PC-9 (cell line): ENCODE measurements at regions not wholly inside any gene's neighbourhood (a gene's known extent, or its start where the extent isn't known, plus 50 kb on each side); places are given as distances from the start of the nearest gene placed in this dataset.
A peak's percentile ranks its signal among the peaks of the same experiment; 100 is the strongest.

ENCODE experiments used
- BruUV-seq: library from RNA; stranded (reverse); fragments of 400-500 nt; replicated peaks from 2 replicates; lab custom pipeline; 2021; lab: Mats Ljungman, UMichigan
- CTCF ChIA-PET: fragments of 300-600 bp; sonication (Branson Sonifier 250); formaldehyde crosslinking; loops from one replicate; lab custom pipeline; 2022; ENCODE audit warnings: antibody characterized with exemption; lab: Charles Lee
- POLR2A ChIA-PET: fragments of 300-600 bp; sonication (Branson Sonifier 250); formaldehyde crosslinking; loops from one replicate; lab custom pipeline; 2022; ENCODE audit warnings: antibody characterized with exemption; ENCODE audit not compliant: unreplicated experiment; lab: Charles Lee
- DNase-seq, 2 experiments: peaks; one replicate each; pipeline versions ENCODE4 v3.0.0 to v3.0.0-alpha.2; 2015 to 2022; ENCODE audit warnings: mixed read lengths in 1 of 2
- H2AFZ ChIP-seq: fragments of 200-600 bp; sonication (generic); 2 replicates; pipeline ENCODE4 v1.8.1; 2017; ENCODE audit warnings: antibody characterized with exemption
- H3F3A ChIP-seq: fragments of 200-600 bp; sonication (generic); 2 replicates; pipeline ENCODE4 v1.8.1; 2017; ENCODE audit warnings: antibody characterized with exemption, mild to moderate bottlenecking, low read depth; ENCODE audit not compliant: insufficient read depth
- H3K27ac ChIP-seq: fragments of 200-600 bp; sonication (generic); 2 replicates; pipeline ENCODE4 v1.6.1; 2016; ENCODE audit warnings: mixed run types
- H3K27me3 ChIP-seq: fragments of 200-600 bp; sonication (generic); 2 replicates; pipeline ENCODE4 v1.6.1; 2016; ENCODE audit warnings: low read depth, mixed run types; ENCODE audit not compliant: insufficient read depth
- H3K36me3 ChIP-seq: fragments of 200-600 bp; sonication (generic); 2 replicates; pipeline ENCODE4 v1.6.1; 2016; ENCODE audit warnings: low read depth, mixed run types
- H3K4me1 ChIP-seq: fragments of 200-600 bp; sonication (generic); replicated peaks from 2 replicates; pipeline ENCODE4 v1.6.1; 2016; ENCODE audit warnings: mixed run types; ENCODE audit not compliant: insufficient read depth
- H3K4me2 ChIP-seq: fragments of 200-600 bp; sonication (generic); 2 replicates; pipeline ENCODE4 v1.6.1; 2017; ENCODE audit warnings: mixed run types
- H3K4me3 ChIP-seq: fragments of 200-600 bp; sonication (generic); 2 replicates; pipeline ENCODE4 v1.6.1; 2016; ENCODE audit warnings: mixed run types
- H3K79me2 ChIP-seq: fragments of 200-600 bp; sonication (generic); 2 replicates; pipeline ENCODE4 v1.6.1; 2017; ENCODE audit warnings: low read depth, mixed run types
- H3K9me2 ChIP-seq: fragments of 200-600 bp; sonication (generic); 2 replicates; pipeline ENCODE4 v1.8.1; 2017; ENCODE audit warnings: mild to moderate bottlenecking; ENCODE audit not compliant: insufficient read depth
- H3K9me3 ChIP-seq: fragments of 200-600 bp; sonication (generic); 2 replicates; pipeline ENCODE4 v1.8.1; 2016; ENCODE audit warnings: low read depth; ENCODE audit not compliant: insufficient read depth
- H4K20me1 ChIP-seq: fragments of 200-600 bp; sonication (generic); 2 replicates; pipeline ENCODE4 v1.8.1; 2017; ENCODE audit not compliant: insufficient read depth
- CTCF ChIP-seq: fragments of 200-600 bp; sonication (generic); conservative IDR thresholded peaks from 2 replicates; pipeline ENCODE4 v1.6.1; 2017; ENCODE audit warnings: mixed run types, antibody characterized with exemption, mild to moderate bottlenecking, moderate library complexity
- EZH2 ChIP-seq: fragments of 200-600 bp; sonication (generic); IDR thresholded peaks from 2 replicates; pipeline ENCODE4 v1.8.0; 2017; ENCODE audit warnings: antibody characterized with exemption, low read depth
- intact Hi-C: fragments of 100-400 bp; cut with micrococcal nuclease; formaldehyde crosslinking; loops from one replicate; pipeline ENCODE4 v1.10.0; 2022; ENCODE audit not compliant: unreplicated experiment

- no peak overlapping the region for H3K4me3 ChIP-seq
- H3K36me3 ChIP-seq: no peaks in the 10 kb centered on the region
- no peaks in the 10 kb centered on the region for H3K4me1 ChIP-seq
- no peaks in the 10 kb centered on the region for H3K79me2 ChIP-seq
- no peak for DNase-seq
- intact Hi-C loops: no loop called here
- no peak overlapping the region for H3K4me2 ChIP-seq
- POLR2A ChIA-PET: no interaction called here
- no peaks in the 10 kb centered on the region for H3F3A ChIP-seq
- no peaks in the 10 kb centered on the region for H4K20me1 ChIP-seq
- peaks cover 53% of the 10 kb centered on the region for H3K27me3 ChIP-seq
- no peak overlapping the region for H3K27ac ChIP-seq
- CTCF ChIA-PET: no interaction called here
- H3K9me2 ChIP-seq: no peaks in the 10 kb centered on the region
- TF ChIP-seq CTCF: no peak
- TF ChIP-seq EZH2: no peak
- H2AFZ ChIP-seq: no peak overlapping the region
- no TSS peak for BruUV-seq
- no peaks in the 10 kb centered on the region for H3K9me3 ChIP-seq
Observed at GRCh38 chr14:70265422-70265821, 76.7 kb upstream of the SLC8A3 start.

DNA sequence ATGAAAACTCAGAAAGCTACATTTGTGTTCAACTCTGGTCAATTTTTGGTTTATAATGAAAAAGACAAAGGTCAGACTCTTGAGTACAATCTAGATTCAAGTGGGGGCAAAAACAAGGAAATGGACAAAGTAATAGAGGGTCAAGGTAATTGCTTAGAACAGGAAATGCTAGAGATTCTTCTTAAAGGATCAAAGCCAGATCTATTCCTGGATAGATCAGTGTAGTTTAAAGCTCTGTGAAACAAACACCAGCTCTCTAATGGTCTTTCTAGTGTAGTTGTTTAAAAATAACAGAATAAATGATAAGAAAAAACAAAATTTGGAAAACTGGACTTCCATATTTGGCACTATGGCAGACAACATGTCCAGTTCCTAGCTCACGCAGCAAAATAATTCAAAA is 70.7 kb upstream of the SLC8A3 start:
- TF ChIP-seq CTCF (no peak), EZH2 (no peak)
- peaks cover 72% of the 10 kb centered on the region for H3K27me3 ChIP-seq
- H3K4me2 ChIP-seq: no peak overlapping the region
- no peaks in the 10 kb centered on the region for H3K79me2 ChIP-seq
- BruUV-seq: no TSS peak
- ChIA-PET POLR2A (no interaction called here), CTCF (no interaction called here)
- no peaks in the 10 kb centered on the region for H3F3A ChIP-seq
- no peaks in the 10 kb centered on the region for H3K4me1 ChIP-seq
- intact Hi-C loops: no loop called here
- H3K27ac ChIP-seq: no peak overlapping the region
- H3K4me3 ChIP-seq: no peak overlapping the region
- no peak overlapping the region for H2AFZ ChIP-seq
- no peaks in the 10 kb centered on the region for H3K9me2 ChIP-seq
- no peak for DNase-seq
- H4K20me1 ChIP-seq: no peaks in the 10 kb centered on the region
- H3K9me3 ChIP-seq: no peaks in the 10 kb centered on the region
- no peaks in the 10 kb centered on the region for H3K36me3 ChIP-seq

DNA sequence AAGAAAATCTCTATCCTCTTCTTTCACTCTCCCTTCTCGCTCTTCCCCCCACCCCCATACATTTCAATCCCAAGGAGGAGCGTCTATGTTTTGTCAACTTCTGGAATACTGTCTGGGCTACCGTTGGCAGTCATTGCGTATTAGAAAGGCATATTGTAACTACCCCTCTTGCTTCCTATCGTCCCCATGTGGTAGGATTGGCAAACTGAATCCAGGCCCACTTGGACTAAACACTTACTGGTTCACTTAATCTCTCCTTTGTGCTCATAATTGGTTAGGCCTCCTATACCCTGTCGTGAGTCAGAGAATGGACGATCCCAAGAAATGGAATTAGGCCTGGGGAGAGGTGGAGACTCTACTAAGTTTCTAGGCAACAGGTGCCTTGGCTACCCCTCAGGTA is 68.8 kb upstream of the SLC8A3 start:
- no peaks in the 10 kb centered on the region for H3K9me2 ChIP-seq
- no peak overlapping the region for H2AFZ ChIP-seq
- no peaks in the 10 kb centered on the region for H3K4me1 ChIP-seq
- POLR2A ChIA-PET: no interaction called here
- peaks cover 58% of the 10 kb centered on the region for H3K27me3 ChIP-seq
- H3K4me3 ChIP-seq: no peak overlapping the region
- no peaks in the 10 kb centered on the region for H3K36me3 ChIP-seq
- no peaks in the 10 kb centered on the region for H3K79me2 ChIP-seq
- intact Hi-C loops: no loop called here
- H3K4me2 ChIP-seq: no peak overlapping the region
- DNase-seq: no peak
- no peak for TF ChIP-seq EZH2
- TF ChIP-seq CTCF: peak; percentile 63
- CTCF ChIA-PET: no interaction called here
- no peak overlapping the region for H3K27ac ChIP-seq
- no TSS peak for BruUV-seq
- no peaks in the 10 kb centered on the region for H3F3A ChIP-seq
- H3K9me3 ChIP-seq: no peaks in the 10 kb centered on the region
- H4K20me1 ChIP-seq: no peaks in the 10 kb centered on the region
